Kidney epithelial cell (primary cell): ENCODE measurements at regions not wholly inside any gene's neighbourhood (a gene's known extent, or its start where the extent isn't known, plus 50 kb on each side); places are given as distances from the start of the nearest gene placed in this dataset.

Experiments
- DNase-seq: peaks from one replicate; pipeline ENCODE4 v3.0.0-alpha.2; 2010; ENCODE audit warnings: low read depth
- H3K27me3 ChIP-seq: 2 replicates; pipeline ENCODE4 v1.6.0; 2011; ENCODE audit warnings: low read length; ENCODE audit not compliant: control insufficient read depth, insufficient read depth
- H3K36me3 ChIP-seq: 2 replicates; pipeline ENCODE4 v1.5.1; 2011; ENCODE audit warnings: low read length; ENCODE audit not compliant: control insufficient read depth, insufficient read depth
- H3K4me3 ChIP-seq: 2 replicates; pipeline ENCODE4 v1.5.1; 2011; ENCODE audit warnings: low read depth, mild to moderate bottlenecking, control low read depth, low read length
- CTCF ChIP-seq: IDR thresholded peaks from 2 replicates; pipeline ENCODE4 v1.5.1; 2011; ENCODE audit warnings: mild to moderate bottlenecking, moderate library complexity, low read length, control low read depth, inconsistent platforms; ENCODE audit not compliant: insufficient read depth, poor library complexity, severe bottlenecking

- Histone ChIP-seq H3K4me3 (no peak overlapping the region), H3K36me3 (no peaks in the 10 kb centered on the region), H3K27me3 (no peaks in the 10 kb centered on the region)
- TF ChIP-seq CTCF, result no peak
- DNase-seq, result no peak
Observed at GRCh38 chr1:232894436-232894835, 56.0 kb upstream of the NTPCR start.

- no peak overlapping the region for H3K4me3 ChIP-seq
- no peaks in the 10 kb centered on the region for H3K36me3 ChIP-seq
- H3K27me3 ChIP-seq, result no peaks in the 10 kb centered on the region
- TF ChIP-seq CTCF, result no peak
- no peak for DNase-seq
Observed at GRCh38 chr1:232897949-232898465, 52.4 kb upstream of the NTPCR start.

- TF ChIP-seq CTCF, result no peak
- Histone ChIP-seq H3K27me3 (no peaks in the 10 kb centered on the region), H3K36me3 (no peaks in the 10 kb centered on the region), H3K4me3 (no peak overlapping the region)
- no peak for DNase-seq
Observed at GRCh38 chr1:232899268-232899667, 51.1 kb upstream of the NTPCR start.

- no peak overlapping the region for H3K4me3 ChIP-seq
- DNase-seq, result no peak
- H3K27me3 ChIP-seq, result no peaks in the 10 kb centered on the region
- TF ChIP-seq CTCF, result no peak
- H3K36me3 ChIP-seq, result no peaks in the 10 kb centered on the region
Observed at GRCh38 chr1:232899839-232900238, 50.6 kb upstream of the NTPCR start.
